HepG2 (cell line): ENCODE measurements at regions not wholly inside any gene's neighbourhood (a gene's known extent, or its start where the extent isn't known, plus 50 kb on each side); places are given as distances from the start of the nearest gene placed in this dataset.

Experiments used
- EZH2 ChIP-seq: conservative IDR thresholded peaks from 2 replicates; pipeline ENCODE4 v1.6.1; 2012; ENCODE audit warnings: mild to moderate bottlenecking, low read depth, low read length, moderate library complexity
- MEIS1 ChIP-seq: sonication (generic); formaldehyde crosslinking; IDR thresholded peaks from 2 replicates; pipeline ENCODE4 v1.9.0; 2021; ENCODE audit warnings: mild to moderate bottlenecking, missing genetic modification reagents, moderate library complexity, borderline replicate concordance
- ZFX ChIP-seq: sonication (generic); formaldehyde crosslinking; IDR thresholded peaks from 2 replicates; pipeline ENCODE4 v1.4.0; 2020; ENCODE audit warnings: mild to moderate bottlenecking, low read depth, missing genetic modification reagents, moderate library complexity
- TF ChIP-seq, protein P1 (sequence below): sonication (generic); formaldehyde crosslinking; IDR thresholded peaks from 2 replicates; pipeline ENCODE4 v1.5.0; 2020; ENCODE audit warnings: mild to moderate bottlenecking, missing genetic modification reagents, moderate library complexity
- TF ChIP-seq, protein P2 (sequence below): sonication (generic); formaldehyde crosslinking; IDR thresholded peaks from 2 replicates; pipeline ENCODE4 v1.4.0; 2020; ENCODE audit warnings: missing genetic modification reagents, mild to moderate bottlenecking, borderline replicate concordance
- TF ChIP-seq, protein P3 (sequence below): sonication (generic); formaldehyde crosslinking; conservative IDR thresholded peaks from 2 replicates; pipeline ENCODE4 v1.4.0; 2020; ENCODE audit warnings: mild to moderate bottlenecking, missing genetic modification reagents, moderate library complexity

DNA sequence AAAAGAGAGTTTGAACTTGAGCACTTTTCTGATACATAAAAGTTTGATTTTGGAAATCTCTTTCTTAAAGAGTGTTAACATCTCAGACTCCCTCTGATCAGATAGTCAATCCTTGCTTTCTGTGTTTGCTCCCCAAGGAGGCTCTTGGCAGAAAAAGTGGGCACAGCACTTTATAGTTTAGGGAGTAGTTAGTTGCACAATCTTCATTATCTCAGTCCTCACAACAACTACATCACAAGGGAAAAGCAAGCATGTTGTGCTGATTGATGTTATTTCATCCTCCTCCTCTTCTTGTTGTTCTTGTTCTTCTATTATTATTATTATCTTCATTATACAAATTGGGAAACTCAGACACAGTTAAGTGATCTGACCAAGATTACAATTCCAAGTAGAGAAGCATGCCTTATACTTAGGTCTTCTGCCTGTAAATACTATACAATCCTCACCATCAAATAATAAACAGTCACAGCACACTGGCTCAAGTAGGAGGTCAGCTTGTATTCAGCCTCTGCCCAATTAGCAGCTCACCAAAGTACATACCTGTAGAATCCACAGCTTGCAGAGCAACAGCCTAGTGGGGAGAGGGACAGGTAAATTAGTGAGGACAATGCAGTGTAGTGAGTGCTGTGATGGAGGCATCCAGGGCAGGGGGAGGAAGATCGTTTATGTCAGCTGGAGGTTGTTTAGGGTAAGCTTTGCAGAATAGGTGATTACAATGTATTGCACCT is 304.1 kb upstream of the MME start:
- TF ChIP-seq, protein P1, sequence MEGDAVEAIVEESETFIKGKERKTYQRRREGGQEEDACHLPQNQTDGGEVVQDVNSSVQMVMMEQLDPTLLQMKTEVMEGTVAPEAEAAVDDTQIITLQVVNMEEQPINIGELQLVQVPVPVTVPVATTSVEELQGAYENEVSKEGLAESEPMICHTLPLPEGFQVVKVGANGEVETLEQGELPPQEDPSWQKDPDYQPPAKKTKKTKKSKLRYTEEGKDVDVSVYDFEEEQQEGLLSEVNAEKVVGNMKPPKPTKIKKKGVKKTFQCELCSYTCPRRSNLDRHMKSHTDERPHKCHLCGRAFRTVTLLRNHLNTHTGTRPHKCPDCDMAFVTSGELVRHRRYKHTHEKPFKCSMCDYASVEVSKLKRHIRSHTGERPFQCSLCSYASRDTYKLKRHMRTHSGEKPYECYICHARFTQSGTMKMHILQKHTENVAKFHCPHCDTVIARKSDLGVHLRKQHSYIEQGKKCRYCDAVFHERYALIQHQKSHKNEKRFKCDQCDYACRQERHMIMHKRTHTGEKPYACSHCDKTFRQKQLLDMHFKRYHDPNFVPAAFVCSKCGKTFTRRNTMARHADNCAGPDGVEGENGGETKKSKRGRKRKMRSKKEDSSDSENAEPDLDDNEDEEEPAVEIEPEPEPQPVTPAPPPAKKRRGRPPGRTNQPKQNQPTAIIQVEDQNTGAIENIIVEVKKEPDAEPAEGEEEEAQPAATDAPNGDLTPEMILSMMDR = no peak
- TF ChIP-seq, protein P2, sequence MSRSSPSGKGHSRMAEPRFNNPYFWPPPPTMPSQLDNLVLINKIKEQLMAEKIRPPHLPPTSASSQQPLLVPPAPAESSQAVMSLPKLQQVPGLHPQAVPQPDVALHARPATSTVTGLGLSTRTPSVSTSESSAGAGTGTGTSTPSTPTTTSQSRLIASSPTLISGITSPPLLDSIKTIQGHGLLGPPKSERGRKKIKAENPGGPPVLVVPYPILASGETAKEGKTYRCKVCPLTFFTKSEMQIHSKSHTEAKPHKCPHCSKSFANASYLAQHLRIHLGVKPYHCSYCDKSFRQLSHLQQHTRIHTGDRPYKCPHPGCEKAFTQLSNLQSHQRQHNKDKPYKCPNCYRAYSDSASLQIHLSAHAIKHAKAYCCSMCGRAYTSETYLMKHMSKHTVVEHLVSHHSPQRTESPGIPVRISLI = no peak
- TF ChIP-seq, protein P3, sequence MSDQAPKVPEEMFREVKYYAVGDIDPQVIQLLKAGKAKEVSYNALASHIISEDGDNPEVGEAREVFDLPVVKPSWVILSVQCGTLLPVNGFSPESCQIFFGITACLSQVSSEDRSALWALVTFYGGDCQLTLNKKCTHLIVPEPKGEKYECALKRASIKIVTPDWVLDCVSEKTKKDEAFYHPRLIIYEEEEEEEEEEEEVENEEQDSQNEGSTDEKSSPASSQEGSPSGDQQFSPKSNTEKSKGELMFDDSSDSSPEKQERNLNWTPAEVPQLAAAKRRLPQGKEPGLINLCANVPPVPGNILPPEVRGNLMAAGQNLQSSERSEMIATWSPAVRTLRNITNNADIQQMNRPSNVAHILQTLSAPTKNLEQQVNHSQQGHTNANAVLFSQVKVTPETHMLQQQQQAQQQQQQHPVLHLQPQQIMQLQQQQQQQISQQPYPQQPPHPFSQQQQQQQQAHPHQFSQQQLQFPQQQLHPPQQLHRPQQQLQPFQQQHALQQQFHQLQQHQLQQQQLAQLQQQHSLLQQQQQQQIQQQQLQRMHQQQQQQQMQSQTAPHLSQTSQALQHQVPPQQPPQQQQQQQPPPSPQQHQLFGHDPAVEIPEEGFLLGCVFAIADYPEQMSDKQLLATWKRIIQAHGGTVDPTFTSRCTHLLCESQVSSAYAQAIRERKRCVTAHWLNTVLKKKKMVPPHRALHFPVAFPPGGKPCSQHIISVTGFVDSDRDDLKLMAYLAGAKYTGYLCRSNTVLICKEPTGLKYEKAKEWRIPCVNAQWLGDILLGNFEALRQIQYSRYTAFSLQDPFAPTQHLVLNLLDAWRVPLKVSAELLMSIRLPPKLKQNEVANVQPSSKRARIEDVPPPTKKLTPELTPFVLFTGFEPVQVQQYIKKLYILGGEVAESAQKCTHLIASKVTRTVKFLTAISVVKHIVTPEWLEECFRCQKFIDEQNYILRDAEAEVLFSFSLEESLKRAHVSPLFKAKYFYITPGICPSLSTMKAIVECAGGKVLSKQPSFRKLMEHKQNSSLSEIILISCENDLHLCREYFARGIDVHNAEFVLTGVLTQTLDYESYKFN = no peak
- TF ChIP-seq EZH2 (no peak), MEIS1 (CRISPR knock-in tag) (no peak), ZFX (CRISPR knock-in tag) (no peak)
